ENCODE measurements at regions not wholly inside any gene's neighbourhood (a gene's known extent, or its start where the extent isn't known, plus 50 kb on each side); places are given as distances from the start of the nearest gene placed in this dataset.
"Not testable (repeated sequence)": the region's sequence is repeated elsewhere in the genome, so short reads cannot be mapped to it uniquely, and the experiment has no call there.

- TF ChIP-seq, protein P1, sequence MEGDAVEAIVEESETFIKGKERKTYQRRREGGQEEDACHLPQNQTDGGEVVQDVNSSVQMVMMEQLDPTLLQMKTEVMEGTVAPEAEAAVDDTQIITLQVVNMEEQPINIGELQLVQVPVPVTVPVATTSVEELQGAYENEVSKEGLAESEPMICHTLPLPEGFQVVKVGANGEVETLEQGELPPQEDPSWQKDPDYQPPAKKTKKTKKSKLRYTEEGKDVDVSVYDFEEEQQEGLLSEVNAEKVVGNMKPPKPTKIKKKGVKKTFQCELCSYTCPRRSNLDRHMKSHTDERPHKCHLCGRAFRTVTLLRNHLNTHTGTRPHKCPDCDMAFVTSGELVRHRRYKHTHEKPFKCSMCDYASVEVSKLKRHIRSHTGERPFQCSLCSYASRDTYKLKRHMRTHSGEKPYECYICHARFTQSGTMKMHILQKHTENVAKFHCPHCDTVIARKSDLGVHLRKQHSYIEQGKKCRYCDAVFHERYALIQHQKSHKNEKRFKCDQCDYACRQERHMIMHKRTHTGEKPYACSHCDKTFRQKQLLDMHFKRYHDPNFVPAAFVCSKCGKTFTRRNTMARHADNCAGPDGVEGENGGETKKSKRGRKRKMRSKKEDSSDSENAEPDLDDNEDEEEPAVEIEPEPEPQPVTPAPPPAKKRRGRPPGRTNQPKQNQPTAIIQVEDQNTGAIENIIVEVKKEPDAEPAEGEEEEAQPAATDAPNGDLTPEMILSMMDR (IDR thresholded peaks at IDR 0.05; ENCODE audit: poor library complexity, severe bottlenecking): not testable (repeated sequence)
- TF ChIP-seq, protein P2, sequence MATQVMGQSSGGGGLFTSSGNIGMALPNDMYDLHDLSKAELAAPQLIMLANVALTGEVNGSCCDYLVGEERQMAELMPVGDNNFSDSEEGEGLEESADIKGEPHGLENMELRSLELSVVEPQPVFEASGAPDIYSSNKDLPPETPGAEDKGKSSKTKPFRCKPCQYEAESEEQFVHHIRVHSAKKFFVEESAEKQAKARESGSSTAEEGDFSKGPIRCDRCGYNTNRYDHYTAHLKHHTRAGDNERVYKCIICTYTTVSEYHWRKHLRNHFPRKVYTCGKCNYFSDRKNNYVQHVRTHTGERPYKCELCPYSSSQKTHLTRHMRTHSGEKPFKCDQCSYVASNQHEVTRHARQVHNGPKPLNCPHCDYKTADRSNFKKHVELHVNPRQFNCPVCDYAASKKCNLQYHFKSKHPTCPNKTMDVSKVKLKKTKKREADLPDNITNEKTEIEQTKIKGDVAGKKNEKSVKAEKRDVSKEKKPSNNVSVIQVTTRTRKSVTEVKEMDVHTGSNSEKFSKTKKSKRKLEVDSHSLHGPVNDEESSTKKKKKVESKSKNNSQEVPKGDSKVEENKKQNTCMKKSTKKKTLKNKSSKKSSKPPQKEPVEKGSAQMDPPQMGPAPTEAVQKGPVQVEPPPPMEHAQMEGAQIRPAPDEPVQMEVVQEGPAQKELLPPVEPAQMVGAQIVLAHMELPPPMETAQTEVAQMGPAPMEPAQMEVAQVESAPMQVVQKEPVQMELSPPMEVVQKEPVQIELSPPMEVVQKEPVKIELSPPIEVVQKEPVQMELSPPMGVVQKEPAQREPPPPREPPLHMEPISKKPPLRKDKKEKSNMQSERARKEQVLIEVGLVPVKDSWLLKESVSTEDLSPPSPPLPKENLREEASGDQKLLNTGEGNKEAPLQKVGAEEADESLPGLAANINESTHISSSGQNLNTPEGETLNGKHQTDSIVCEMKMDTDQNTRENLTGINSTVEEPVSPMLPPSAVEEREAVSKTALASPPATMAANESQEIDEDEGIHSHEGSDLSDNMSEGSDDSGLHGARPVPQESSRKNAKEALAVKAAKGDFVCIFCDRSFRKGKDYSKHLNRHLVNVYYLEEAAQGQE (IDR thresholded peaks at IDR 0.05; ENCODE audit: borderline replicate concordance): not testable (repeated sequence)
- not testable (repeated sequence) for TF ChIP-seq RAD21 (conservative IDR thresholded peaks at IDR 0.05)
Measured at GRCh38 chr5:117117314-117117713, 542.7 kb upstream of the SEMA6A start.
